Stimulated activated naive CD8-positive, alpha-beta T cell treated with anti-CD3 and anti-CD28 coated beads, Interleukin-15, Interleukin-2, amounts not matched to agents 100 U/mL and 50 U/mL, for 24 hours (primary cell): ENCODE measurements at regions not wholly inside any gene's neighbourhood (a gene's known extent, or its start where the extent isn't known, plus 50 kb on each side); places are given as distances from the start of the nearest gene placed in this dataset.

Experiments used
- ATAC-seq: fragments of 150-1000 bp; cut with Tn5 transposase; one replicate; pipeline ENCODE4 v1.10.0; 2021
- DNase-seq: peaks from one replicate; pipeline ENCODE4 v3.0.0; 2021

DNA sequence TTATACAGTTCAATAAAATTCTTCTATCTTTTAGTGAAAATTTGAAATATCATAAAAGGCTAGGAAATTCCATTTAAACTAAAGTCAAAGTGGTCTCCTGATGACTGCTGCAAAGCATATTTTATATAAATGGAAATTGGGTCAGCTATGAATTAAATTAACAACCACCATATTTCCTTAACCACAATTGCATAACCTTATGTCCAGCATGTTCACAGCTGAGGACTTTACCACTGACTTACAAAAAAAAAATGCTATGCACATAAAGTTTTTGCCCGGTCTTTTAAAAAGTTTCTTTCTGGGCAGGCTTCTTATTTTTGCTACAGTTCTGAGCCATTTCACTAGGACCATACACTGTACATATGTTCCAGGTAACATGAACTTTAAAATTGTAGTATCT, 208.6 kb upstream of the RGMB start:
- DNase-seq: no peak
- no peak for ATAC-seq

DNA sequence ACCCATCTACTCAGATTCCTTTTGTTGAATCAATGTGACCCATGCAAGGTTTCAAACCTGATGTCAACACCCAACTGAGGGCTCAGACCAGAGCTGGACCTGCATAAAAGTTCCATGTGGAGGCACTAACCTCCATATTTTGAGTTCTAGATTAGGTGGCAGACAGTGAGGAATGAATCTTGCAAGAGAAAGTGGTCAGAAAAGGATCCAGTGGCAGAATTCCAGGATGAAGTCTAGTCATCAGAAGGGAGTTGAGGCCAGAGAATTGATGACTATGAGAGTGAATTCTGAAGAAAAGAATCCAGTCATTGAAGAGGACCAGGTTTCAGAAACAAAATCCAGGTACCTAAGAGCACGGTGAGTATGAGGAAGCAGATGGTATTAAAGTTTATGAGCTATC, 205.1 kb upstream of the RGMB start:
- no peak for ATAC-seq
- no peak for DNase-seq

DNA sequence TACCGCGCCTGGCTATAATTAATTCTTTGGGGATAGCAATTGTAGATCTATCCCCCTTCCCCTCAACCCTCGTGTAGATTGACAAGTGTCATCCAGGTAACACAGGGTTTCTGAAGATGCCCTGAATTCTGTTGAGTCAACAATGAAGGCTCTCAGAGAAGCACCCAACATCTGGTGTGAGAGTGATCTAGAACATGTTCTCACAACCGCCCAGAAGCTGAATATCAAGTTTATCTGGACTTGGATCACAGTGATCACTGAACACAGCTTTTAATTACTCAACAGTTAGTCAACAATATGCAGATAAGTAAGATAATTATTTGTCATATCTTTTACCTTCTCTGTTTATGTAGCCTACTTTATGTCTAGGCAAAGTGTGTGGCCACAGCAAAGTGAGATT, 204.2 kb upstream of the RGMB start:
- no peak for ATAC-seq
- DNase-seq: no peak

DNA sequence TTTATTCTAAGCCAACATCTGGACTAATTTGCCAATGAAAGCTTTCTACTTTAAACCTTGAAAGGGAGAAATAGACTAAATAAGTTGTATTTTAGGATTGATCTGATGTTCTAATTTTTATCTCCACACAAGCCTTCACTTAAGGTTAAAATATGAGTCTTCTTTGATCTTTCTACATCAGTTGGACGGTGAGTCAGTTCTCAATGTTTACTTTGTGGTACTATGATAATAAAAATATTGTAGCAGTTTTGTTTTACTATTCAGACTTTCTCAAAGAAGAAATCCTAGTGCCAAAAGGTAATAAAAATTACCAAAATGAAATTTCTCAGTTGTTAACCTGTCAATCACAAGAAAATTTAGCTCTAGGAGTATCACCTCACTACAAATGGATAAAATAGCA, 203.5 kb upstream of the RGMB start:
- ATAC-seq: no peak
- DNase-seq: no peak

DNA sequence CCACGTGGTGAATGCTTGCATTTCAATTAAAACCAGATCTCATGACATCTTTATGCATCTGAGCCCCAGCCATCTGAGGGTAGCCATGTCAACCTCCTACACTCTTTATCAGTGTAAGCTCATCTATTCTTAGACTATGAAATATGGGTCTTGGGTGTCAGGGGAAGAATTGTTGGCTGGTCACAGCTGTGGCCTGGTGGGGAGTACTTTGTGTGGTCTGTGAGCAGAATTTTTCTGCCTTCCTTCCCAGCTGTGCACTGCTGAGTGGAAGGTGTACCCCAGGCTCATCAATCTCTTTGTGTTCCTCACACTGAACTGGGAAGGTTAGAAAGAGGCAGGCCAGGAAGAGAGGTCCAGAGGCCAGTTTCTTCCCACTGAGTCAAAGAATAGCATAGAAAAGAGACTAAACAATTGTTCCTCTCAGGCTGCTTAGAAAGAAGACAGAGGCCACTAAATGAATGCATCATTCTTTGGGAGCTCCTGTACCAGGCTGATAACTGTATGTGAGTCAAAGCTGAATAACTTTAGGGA, 202.7 kb upstream of the RGMB start:
- no peak for ATAC-seq
- DNase-seq: no peak

DNA sequence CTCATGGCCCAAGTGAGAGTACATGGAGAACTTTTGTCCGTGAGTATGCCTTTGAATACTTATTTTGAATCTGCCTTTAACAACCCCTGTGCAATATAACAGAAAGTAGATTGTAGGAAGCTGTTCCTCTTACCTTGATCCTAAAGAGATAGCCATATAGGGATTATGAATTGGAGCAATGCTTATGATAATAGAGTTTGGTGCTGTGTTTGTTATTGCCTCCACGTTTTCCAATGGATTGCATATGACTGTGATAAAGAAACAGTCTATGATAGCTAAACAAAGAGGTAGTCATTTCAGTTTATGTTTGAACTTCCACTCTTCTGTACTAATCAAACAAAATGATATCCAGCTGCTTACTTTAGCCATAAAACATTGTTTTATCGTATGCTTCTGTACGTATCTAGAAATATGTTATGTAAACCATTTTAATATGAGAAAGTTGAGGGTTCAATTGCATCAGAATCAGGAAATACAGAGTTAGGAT, 199.6 kb upstream of the RGMB start:
- no peak for ATAC-seq
- DNase-seq: no peak

DNA sequence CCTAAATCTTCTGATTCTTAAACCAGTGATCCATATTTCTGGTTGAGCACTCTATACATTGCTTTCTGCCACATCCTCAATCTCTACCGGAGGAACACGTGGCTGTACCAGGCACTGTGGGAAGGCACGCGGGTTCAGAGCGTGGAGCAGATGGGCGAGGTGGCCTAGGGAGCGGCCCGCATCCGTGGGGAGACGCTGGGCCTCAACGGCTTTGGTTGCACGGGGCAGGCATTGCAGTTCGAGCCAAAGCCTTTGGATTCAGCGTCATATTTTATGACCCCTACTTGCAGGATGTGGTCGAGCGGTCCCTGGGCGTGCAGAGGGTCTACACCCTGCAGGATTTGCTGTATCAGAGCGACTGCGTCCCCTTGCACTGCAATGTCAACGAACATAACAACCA, 197.2 kb upstream of the RGMB start:
- no peak for ATAC-seq
- DNase-seq: no peak

DNA sequence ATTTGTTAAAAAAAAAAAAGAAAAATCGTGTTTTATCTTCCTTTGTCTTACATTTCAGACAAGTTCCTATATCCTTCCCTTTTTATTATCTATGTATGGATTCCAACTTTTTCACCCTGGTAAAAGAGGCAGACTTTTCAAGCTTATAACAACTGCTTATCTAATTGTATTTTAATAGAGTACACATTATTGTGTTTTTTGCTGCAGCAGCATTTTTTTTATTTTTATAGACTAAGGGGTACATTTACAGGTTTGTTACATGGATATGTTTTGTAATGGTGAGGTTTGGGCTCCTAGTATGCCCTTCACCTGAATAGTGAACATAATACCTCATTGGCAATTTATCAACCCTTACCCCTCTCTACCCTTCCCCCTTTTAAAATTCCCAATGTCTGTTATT, 195.0 kb upstream of the RGMB start:
- no peak for ATAC-seq
- no peak for DNase-seq

DNA sequence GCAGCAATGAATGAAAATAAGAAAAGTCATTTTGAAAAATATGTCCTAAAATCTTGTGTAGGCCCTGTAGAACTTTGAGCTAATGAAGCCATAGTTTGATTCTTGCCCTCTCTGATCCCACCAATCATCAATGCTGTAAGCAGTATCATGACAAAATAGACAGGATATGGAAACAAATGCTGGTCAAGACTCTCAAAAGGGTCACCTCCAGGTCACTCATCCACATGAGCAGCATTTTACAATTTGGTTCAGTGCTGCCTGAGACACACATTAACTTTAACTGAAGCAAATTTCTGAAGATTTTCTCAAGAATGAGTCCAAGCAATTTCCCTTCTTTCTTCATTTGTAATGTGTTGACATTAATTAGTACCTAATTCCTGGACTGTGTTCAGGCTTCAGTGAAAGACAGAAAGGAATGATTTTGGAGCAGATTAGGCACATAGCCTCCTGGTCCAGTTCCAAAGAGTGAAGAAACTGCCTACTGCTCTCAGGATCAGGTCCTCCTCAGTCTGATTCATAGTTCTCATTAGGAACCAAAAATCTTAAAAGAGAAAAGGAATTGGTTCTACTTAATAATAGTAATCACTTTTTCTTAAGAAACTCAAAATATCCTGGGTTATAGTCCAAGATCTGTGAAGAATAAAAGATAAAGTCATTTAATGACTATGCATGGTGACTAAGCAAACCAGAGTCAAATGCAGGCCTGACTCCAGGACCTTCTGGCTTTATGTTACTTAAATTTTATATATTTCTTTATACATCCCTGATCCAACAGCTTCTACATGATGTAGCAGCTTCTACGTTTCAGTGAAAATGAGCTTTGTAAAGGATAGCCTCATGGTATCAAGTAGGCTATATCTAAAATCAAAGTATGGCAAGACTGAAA, 192.1 kb upstream of the RGMB start:
- DNase-seq: no peak
- ATAC-seq: no peak

DNA sequence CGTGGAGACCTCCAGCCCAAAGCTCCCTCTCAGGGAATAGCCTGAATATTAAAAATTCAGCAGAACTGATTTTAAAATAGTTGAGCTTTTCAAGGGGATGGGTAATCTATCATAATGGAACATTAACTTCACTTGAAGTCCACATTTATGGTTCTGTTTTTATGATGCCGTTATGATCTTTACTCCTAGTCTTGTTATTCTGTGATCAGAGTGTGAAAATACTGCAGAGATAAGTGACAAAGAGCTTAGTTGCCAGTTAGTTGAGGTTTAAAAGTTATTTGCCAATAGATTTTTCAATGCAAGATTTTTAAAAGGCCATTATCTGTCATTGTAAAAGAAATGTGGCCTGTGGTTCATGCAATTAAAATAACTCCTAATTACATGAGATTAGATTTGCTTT, 189.9 kb upstream of the RGMB start:
- no peak for ATAC-seq
- DNase-seq: no peak

DNA sequence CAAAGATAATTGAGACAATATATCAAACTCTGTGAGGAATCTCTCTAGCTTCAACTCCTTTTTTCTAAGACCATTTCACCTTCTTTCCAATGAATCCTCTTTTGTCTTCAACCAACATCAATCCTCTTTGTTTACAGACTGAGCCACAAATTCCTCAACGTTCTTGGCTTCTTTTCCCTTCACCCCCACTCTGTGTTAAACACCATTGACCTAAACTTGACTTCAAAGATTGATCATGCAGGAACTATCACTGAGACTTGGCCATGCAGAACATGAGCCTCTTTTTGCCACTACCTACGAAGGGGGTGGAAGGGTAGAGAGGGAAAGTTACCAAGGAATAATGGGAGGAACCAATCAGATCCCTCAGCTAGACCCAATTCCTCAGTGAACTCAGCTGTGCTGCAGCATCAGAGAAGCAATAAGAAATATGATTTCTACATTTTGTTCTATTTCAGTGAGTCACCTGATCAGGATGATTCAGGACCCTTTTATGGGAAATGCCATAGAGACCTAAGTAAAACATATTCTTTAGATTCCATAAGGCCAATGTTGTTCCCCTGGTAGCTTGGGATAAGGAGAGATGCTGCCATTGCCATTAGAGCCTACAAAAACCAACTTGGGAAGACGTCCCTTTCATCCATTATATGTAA, 187.7 kb upstream of the RGMB start:
- ATAC-seq (no peak), DNase-seq (no peak)

DNA sequence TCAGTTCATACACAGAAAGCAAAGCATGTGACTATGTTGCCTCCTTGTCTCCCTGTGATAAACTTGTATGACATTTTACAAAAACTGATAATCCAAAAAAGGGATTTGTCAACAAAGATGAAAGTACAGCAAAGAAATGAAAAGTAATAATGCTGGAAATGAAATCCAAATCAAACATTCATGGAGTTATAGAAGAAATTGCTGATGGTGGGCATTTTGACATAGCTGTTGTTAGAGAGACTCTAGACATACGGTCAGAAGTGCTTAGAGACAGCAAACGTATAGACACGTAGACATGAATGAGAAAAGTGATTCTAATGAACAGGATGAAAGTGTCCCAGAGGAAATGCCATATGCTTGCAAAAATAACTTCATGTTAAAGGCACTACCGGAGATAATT, 186.9 kb upstream of the RGMB start:
- no peak for ATAC-seq
- DNase-seq: no peak

DNA sequence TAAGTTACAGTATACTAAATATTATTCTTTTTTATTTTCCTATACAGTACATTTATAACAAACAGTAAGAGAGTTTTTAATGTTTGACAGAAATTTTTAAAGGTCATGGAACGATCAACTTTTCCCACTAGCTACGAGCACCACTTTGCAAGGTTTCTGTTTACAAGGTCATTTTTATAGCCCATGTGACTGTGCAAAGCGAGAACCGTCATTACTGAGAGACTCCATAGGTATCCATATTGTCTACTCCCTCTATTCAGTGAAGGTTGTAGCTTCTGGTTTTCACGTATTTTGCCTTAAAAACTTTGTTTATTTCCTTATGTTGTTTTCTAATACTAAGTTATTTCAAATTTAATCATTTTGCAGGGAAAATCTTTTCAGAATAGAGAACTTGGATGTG, 186.3 kb upstream of the RGMB start:
- no peak for ATAC-seq
- no peak for DNase-seq

DNA sequence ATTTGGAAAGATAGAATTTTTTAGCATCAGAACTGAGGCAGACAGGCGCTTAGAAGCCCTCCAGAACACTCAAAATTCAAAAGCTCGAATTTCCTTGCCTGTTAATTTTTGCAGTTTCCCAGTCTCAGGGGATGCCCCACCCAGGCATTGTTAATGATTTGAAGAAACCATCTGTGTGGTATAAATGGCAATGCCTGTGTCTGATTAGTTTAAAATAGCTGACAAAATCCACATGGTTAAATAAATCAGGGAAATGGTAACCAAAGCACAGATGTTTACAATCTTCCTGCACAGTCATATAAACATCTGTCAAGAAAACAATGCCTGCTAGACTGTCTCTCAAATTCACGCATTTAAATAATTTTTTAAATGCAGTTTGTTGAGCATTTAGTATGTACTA, 185.2 kb upstream of the RGMB start:
- DNase-seq (no peak), ATAC-seq (no peak)

DNA sequence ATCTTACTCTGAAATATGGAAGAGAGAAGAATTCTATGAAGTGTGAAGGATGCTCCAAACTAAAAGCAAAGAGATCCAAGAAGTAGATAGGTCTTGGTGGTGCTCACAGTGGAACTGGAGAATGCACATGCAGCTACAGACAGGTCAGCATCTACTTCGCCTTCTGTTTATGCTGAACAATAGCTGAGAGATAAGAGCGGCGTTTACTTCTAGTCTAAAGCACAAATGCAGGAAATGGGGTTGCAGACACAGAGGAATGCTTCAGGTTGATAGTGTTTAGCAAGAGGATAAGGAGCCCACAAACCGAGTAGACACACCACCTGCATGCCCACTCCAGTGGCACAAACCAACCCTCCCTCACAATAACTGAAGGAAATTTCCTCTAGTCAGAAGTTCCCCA, 180.0 kb upstream of the RGMB start:
- ATAC-seq: no peak
- no peak for DNase-seq

DNA sequence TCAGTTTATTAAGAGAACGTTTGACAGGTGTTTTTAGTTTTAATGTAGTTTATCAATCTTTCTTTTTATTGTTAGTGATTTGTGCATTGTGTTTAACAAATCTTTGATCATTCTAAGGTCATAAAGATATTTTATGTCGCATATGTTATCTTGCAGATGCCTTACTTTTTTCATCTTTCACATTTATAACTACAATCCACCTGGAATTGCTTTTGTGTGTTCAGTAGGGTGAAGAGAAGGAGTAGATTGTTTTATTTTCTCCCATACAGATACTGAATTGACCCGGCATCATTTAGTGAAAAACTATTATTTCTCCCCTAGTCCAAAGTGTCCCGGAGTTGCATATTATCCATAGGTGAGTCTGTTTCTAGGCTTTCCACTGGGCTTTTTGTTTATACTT, 179.4 kb upstream of the RGMB start:
- DNase-seq (no peak), ATAC-seq (no peak)

DNA sequence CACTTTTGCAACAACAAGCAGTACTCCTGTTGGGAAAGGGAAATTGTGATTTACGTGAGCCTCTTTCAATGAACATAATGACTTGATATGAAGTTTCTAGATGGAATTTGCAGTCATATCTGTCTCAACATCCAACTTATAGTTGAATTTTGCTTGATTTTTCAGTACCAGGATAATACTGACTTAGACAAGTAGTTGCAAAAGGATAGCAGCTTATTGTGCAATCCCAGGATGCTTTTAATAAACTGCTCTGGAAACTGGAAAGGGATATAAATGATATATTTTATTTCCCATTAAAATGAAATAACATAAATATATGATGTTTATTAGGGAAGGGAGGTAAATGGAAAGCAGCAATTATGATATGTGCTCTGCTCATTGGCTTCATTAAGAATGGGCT, 174.4 kb upstream of the RGMB start:
- ATAC-seq (no peak), DNase-seq (no peak)

DNA sequence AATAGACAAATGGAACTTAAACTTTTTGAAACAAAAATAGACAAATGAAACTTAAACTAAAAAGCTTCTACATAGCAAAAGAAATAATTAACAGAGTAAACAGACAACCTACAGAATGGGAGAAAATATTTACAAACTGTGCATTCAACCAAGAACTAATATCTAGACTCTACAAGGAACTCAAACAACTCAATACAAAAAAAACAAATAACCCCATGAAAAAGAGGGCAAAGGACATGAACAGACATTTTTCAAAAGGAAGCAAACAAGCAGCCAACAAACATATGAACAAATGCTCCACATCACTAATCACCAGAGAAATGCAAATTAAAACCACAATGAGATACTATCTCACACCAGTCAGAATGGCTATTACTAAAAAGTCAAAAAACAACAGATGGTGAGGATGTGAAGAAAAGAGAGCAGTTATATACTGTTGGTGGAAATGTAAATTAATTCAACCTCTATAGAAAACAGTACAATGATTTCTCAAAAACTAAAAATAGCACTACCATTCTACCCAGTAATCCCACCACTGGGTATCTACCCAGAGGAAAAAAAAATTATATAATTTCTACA, 170.8 kb upstream of the RGMB start:
- ATAC-seq: no peak
- DNase-seq: no peak

DNA sequence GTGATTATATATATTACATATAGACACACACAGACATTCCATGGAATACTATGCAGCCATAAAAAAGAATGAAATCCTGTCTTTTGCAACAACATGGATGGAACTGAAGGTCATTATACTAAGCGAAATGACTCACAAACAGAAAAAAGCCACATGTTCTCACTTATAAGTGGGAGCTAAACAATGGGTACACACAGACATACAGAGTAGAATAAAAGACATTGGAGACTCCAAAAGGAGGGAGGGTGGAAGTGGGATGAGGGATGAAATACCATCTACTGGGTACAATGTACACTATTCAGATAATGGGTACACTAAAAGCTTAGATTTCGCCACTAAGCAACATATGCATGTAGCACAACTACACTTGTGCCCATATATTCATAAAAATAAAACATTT, 170.0 kb upstream of the RGMB start:
- no peak for ATAC-seq

DNA sequence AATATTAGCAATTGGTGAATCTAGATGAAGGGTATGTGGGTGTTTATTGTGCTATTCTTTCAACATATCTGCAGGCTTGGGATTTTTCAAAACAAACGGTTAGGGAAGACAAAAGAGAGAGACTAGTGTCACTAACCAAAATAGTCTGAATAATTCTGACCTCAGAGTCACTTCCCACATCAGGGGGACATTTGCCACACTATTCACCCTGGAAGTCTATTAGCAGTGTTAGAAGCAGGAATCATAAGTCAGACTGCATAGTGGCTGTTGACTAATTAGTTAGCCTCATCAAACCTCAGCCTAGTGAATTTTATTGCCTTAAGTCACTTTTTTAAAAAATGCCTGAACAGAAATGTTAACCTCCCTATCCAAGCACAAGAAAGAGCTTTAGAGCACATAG, 169.2 kb upstream of the RGMB start:
- ATAC-seq (no peak), DNase-seq (no peak)

More for the DNA sequence above, 170.0 kb upstream of the RGMB start:
- no peak for DNase-seq

DNA sequence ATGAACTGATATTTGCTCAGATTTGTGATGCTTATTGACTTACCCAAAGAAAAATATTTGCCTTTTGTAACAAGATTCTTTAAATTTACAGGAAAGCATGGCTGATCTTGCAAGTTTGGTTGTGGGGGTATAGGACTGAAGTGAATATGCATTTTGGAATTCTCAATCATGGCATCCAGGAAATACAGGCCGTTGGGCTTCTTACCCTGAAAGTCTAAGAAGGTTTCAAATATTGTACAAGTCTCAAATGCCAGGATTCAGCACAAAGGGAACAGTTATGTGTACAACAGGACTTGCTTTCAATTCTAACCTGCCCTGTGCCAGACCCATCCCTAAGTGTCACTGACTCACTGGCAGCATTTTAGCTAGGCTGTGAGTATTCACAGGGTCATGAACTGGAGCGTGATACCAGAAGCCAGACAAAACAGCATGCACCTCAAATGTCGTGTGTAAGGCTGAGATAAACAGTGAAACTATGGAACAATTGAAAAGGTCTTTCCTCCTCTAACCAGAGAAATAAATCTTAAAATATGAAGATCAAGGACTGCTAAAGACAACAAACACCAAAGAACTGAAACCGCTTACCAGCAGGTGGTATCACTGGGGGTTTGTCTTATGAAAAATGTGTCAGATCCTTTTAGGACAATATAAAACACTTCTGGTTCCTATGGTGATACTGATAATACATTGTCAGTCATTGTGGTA, 168.6 kb upstream of the RGMB start:
- ATAC-seq (no peak), DNase-seq (no peak)

DNA sequence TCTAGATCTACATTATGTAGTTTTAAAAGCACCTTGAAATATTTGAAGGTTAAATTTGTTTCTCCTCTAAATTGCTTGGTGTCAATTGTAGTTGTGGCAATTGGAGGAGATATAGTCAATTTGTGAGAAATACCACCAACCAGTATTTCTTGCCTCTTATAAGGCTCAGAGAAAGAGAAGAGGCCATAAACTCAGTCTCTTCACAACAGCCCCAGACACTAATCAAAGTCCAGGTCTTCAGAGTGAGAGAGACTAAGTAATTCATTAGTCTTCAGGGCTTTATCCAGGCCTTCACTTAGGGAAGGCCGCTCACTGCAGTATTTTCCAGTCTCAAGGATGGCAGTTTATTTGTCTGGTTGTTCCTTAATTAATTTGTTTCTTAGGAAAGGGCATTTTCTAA, 168.0 kb upstream of the RGMB start:
- no peak for DNase-seq
- no peak for ATAC-seq

DNA sequence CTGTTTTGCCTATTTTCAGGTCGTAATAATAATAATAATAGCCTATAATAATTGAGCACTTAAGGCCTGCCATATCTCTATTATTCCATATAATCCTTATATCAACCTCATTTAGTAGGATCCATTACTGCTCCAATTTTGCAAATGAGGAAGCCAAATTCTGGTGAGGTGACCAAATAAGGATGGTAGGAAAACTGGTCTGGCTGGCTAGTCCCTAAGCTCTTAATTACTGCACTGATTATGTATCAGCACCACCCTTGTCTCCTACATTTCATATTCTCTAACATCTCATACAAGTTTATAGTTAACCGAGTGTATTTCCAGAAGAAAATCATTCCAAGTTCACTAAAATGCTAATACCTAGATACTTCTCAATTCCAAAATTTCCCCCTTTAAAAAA, 166.5 kb upstream of the RGMB start:
- ATAC-seq: no peak
- no peak for DNase-seq
